D341Med (cell line): ENCODE measurements at regions not wholly inside any gene's neighbourhood (a gene's known extent, or its start where the extent isn't known, plus 50 kb on each side); places are given as distances from the start of the nearest gene placed in this dataset.

Source experiments
- DNase-seq: peaks from one replicate; pipeline ENCODE4 v3.0.0; 2012; ENCODE audit warnings: low spot score

DNA sequence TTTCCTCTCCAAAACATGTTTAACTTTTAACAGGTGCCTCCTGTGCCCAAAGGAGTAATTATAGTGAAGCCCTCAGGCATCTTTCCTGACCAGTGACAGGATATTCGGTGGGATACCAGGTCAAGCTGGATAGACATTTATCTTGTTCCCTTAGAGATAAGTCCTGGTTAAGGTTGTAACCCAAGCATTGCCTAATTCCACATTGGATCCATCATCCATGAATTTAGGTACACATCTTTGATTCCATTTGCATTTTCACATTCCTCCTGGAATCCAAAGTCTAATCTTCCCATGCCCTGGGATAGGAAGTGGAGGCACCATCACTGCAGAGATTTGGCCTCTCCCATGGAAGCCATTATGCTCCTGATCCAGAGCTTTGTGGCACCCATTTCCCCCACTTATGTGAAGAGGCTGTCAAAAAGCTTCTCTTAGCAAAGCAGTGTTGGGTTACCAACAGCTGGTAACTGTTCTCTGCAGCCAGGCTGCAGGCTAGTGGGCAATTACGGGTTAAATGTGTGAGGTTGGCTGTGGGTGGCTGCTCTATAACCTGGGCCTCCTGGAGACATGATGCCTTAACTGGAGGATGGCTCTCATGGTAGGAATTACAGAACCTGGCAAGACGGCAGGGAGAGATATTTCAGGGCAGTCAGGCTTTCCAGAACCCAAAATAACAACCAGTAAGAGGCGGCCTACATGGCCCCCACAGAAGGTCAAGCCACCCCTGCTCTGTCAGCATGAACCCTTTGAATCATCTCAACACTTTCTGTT lies 96.9 kb upstream of the VGLL2 start:
- DNase-seq: no peak

DNA sequence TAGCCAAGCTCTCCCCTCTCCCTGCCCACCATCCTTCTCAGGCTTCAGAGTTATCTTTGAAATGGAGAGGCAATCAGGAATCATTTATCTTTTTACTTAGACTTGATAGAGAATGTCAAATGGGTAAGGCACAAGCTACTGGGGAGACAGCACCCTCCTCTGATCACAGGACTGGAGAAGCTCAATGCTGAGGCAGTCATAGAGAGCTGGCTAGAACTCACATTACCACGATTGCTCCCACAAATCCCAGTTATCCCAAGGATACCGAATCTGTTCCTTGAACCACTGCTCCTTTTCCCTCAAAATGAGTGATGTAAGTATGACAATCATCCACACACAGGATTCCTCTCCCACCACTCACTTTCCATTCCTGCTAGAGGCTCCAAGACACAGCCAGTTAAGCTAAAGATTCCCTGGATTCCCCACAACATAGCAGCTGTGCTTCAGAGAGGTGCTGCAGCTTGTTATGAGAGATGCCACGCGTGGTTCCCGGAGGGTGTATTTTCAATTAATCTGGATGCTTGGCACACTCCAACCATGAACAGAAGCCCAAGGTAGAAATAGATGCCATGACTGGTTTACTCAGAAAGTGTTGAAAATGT lies 96.2 kb upstream of the VGLL2 start:
- DNase-seq: no peak

DNA sequence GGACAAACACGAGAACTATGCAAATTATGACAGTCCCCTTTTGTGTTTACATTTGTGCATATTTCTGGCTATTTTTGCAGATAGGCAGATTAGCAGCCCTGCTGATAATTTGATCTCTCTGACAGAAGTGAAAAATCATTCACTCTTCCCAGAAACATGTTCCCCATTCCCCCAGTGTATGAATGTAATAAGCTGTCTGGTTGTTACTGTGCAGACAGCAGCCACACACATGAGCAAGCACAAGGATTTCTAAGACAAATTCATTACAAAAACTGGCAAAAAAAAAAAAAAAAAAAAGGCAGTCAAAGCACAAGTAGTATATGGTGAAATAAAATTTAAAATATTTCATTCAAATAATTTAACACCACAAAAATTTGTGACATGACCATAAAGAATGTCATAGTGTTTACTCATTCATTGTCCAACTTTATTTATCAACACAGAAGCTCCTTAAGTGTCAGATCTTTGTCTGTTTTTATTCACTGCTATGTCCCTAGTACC lies 95.5 kb upstream of the VGLL2 start:
- no peak for DNase-seq

DNA sequence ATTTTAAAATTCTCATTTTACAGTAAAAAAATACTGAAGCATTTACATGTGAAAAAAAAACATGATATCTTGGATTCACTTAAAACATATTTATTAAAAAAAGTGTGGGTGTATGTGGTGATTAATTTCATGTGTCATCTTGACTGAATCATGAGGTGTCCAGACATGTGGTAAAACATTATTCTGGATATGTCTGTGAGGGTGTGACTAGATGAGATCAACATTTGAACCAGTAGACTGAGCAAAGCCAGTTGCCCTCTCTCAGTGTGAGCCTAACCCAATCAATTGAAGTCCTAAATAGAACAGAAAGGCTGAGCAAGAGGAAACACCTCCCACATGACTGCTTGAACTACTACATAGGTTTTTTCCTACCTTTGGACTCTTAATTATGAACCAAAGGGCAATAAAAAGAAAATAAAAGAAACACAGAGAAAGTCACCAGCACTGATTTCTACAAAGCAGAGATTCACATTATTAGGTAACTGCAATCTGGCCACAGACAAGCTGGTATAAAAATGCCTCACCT lies 90.5 kb upstream of the VGLL2 start:
- DNase-seq: no peak

DNA sequence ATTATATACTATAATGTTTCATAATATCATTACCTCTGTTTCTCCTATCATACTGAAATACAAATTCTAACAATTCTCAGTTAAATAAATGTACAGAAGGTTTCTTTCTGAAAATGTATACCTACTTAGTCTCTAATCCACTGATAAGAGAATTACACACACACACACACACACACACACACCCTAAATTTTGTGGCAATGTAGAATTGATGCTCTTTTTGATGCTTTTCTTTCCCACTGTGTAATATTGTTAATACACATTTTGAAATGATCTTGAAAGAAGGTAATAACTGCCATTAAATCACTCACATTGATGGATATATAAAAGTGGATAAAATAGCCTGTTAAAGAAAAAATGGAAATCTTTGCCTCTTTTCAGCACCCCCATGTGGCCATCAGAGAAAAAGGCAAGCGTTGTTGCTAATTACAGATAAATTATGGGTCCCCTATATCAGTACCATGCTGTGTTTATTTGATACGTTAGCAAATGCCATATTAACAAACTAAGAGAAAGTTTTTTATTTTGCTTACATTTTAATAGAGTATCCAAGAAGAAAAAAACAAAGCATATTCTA lies 76.6 kb upstream of the VGLL2 start:
- DNase-seq: no peak

DNA sequence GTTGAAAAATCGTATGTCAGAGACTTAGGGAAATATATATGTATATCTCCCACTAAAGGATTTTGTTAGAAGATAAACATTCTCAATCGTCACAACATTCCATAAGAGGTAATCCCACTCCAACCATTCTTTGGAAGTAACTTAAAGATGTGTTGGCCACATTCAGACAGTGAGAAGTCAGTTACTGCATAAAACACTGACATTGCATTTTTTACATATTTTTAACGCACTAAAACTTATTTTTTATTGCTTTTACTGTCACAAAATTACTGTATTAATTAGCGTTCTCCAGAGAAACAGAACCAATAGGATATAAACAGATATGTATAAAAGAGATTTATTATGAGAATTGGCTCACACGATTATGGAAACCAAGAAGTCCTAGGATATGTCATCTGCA lies 74.3 kb upstream of the VGLL2 start:
- DNase-seq: no peak

DNA sequence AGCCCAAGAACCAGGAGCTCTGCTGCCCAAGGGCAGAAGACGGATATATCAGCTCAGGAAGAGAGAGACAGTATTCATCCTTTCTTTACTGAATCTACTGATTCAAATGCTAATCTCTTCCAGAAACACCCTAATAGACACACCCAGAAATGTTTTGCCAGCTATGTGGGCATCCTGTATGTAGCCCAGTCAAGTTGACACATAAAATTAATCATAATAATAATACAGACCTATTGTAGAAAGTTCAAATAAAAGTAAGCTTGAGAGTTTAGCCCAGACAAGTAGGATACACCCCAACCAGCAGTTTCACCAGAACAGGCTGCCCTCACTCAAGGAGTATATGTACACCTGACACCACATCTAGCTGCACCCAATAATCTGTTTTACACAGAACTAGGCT lies 73.9 kb upstream of the VGLL2 start:
- no peak for DNase-seq

DNA sequence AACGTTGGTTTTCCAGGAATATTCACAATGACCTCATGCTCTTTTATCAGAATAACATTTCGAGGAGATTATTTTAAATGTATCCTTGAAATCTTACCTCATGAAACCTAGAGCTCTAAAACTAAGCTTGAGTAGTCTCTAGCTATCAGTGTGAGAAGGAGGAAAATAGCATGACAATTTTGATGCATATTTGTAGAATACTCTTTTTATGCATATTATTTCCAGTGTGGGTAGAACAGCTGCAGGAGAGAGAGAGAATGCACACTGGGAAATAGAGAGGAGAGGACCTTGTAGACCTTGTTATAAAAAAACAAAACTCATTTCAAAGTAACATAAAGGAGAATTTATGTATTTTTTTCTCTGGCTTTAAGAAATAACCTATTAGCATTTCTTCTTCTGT lies 71.1 kb upstream of the VGLL2 start:
- no peak for DNase-seq

DNA sequence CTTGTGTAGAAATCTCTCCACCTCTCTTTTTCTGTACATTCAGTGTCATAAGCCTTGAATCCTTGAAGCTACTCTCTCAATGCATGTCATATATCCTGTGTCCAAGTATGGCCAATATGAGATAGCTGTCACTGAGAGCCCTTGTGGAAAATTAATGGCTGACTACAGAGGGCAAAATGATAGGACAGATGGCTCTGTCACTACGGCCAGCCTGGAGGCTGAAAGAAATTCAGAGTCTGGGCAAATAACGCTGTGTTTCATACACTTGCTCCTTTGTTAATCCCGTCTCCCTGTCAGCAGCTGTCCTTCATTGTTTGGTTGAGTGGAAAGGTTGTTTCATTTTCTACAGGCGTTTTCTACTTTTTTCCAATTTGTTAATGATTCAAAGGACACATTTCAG lies 70.4 kb upstream of the VGLL2 start:
- no peak for DNase-seq

DNA sequence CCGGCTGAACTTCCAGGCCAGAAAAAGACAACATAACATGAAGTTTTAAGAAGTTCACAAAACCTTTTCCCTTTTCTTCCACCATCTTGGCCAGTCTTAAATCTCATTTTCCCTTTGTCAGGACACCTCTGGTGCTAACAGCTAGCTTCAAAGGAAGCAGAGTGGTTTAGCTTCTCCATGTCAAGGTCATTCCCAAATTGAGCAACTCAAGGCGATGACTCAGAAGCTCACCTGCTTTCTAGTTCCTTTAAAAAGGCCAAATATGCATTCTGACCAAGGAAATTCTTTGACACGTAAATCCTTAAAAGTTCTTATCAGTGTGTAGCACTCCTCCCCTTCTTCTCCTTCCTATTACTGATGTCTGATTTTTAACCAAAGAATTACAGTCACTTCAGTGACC lies 69.6 kb upstream of the VGLL2 start:
- DNase-seq: no peak

GRCh38 chr6:117200067-117200466 lies 65.3 kb upstream of the VGLL2 start:
- DNase-seq: no peak

- DNase-seq: no peak
Measured at GRCh38 chr6:117204903-117205302, 60.5 kb upstream of the VGLL2 start.

DNA sequence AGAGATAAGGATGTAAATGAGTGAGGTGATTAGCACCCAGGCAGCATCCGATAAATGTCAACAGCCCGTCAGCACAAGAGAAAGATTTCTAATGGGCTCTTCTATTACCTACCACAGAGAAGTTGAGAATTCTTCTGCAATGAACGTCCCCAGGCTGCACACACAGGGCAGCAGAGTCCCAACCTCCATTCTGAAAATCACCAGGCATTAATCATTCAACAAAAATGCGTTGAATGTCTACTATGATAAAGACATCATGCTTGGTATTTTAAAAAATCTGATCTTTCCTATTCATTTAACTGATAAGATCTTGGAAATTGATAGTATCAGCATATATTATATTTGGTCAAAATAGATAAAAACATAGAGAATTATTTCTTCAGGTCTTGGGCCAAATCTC lies 59.5 kb upstream of the VGLL2 start:
- no peak for DNase-seq

GRCh38 chr6:117206522-117206921 lies 58.8 kb upstream of the VGLL2 start:
- no peak for DNase-seq

DNA sequence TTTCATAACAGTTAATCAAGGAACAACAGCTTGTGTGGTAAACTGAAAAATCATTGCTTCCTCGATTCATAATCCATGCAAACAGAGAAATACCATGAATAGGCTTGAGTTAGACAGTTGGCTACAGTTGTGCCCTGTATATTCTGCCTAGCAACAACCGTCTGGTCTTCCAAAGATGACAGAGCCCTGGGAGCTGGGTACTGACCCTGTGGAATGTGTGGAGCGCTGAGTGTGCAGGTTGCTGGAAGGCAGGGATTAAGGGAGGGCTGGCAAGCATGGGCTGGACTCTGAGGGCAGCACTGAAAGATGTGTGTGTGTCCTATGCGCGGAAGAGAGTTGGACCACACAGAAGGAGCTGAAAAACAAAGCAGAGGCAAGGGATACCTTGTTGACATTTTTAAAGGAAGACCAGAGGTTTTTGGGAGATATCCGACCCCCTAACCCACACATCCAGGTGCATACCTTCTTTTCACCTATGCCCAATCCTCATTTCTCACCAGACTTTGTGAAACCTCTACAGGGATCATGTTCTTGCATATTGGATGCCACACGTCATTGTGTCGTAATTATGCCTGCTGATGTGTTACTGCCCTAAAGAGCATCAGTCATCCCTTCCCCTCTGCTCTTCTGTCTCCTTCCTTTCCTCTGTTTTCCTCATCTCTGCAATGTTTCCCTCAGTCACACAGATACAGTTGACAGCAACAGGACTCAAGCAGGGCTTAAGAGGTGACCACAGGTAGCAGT lies 58.2 kb upstream of the VGLL2 start:
- peak; percentile 21 for DNase-seq

DNA sequence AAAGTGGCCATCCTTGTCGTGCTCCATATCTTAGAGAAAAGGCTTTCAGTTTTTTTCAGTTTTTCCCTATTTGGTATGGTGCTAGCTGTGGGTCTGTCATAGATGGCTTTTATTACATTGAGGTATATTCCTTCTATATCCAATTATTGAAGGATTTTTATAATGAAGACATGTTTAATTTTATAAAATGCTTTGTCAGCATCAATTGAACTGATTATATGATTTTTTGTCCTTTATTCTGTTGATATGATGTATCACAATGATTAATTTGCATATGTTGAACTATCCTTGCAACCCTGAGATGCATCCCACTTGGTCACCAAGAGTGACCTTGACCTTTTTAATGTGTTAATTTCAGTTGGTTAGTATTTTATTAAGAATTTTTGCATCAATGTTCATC lies 55.1 kb upstream of the VGLL2 start:
- DNase-seq: no peak

GRCh38 chr6:117215353-117216090 lies 49.8 kb upstream of the VGLL2 start:
- no peak for DNase-seq
